ENCODE measurements at regions not wholly inside any gene's neighbourhood (a gene's known extent, or its start where the extent isn't known, plus 50 kb on each side); places are given as distances from the start of the nearest gene placed in this dataset.

DNA sequence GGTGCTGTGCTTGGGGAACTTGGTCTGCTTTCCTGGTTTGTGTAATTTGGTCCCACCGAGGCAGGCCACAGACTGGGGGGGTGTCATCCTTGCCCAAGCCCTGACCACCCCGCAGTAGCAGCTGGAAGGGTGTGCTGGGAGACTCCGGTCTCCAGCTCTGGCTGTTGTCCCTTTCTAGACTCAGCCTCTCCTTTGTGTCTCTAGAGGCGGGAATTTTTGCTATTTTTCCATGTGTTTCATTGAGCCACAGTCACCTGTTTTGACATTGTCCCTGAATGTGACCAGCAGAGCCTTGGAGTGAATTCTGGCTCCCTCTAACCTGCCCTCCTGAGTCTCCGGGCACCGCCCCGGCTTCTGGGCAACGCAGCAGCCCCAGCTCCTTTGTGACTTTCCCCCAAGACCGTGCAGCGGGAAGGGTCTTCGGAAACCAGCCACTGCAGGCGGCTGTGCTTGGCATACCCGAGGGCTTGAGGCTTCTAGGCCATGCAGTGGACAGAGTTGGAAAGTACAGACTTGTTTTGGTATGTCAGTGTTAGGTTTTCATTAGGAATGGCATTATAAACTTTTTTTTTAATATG lies 98.6 kb downstream of the TNFAIP2 start:
- H3K4me3 ChIP-seq (replicated peaks in 1 of 3; ENCODE audit: insufficient read depth in 1 of 3, low read depth in 1 of 3, low read length in 3 of 3): no peak overlapping the region
- intact Hi-C loops (cut with micrococcal nuclease): no loop called here
- H3K9ac ChIP-seq (replicated peaks; ENCODE audit: extremely low read depth, insufficient read depth, low read length): no peak overlapping the region
- no peak overlapping the region for H3K27ac ChIP-seq (ENCODE audit: insufficient read depth, low read depth, low read length)
- H3K27me3 ChIP-seq (ENCODE audit: control insufficient read depth in 2 of 2, insufficient read depth in 2 of 2, low read length in 2 of 2): peaks cover 10 to 19% of the 10 kb centered on the region in 2 experiments
- no peaks in the 10 kb centered on the region for H3K4me1 ChIP-seq (ENCODE audit: control insufficient read depth, extremely low read depth, insufficient read depth, low read length)
- no peak overlapping the region for H3K4me2 ChIP-seq (ENCODE audit: insufficient read depth, low read length)
- no peaks in the 10 kb centered on the region for H3K9me3 ChIP-seq (replicated peaks; ENCODE audit: control insufficient read depth, insufficient read depth, low read length)
- H3K36me3 ChIP-seq (ENCODE audit: control insufficient read depth in 2 of 2, extremely low read depth in 1 of 2, insufficient read depth in 2 of 2, low read length in 2 of 2): no peaks in the 10 kb centered on the region
- DNase-seq (ENCODE audit: low read depth, low spot score) (no peak), FAIRE-seq (no peak)
- H3K79me2 ChIP-seq (ENCODE audit: control insufficient read depth, insufficient read depth, low read length): no peaks in the 10 kb centered on the region
- POLR2A ChIA-PET: no interaction called here
- BruUV-seq (replicated peaks): no TSS peak
- TF ChIP-seq JUN (IDR thresholded peaks at IDR 0.05; ENCODE audit: borderline replicate concordance, insufficient read depth, insufficient read length, low read depth) (no peak), POLR2A (IDR thresholded peaks at IDR 0.05; ENCODE audit: low read depth, low read length) (no peak), GATA2 (IDR thresholded peaks at IDR 0.05; ENCODE audit: insufficient read depth, insufficient read length, low read depth, low read length) (no peak), EZH2 (IDR thresholded peaks at IDR 0.05; ENCODE audit: borderline replicate concordance, low read depth, low read length, severe bottlenecking) (no peak), MYC (IDR thresholded peaks at IDR 0.05; ENCODE audit: low read depth, low read length) (no peak), POLR2AphosphoS5 (IDR thresholded peaks at IDR 0.05; ENCODE audit: insufficient read depth, low read depth, low read length) (no peak), FOS (IDR thresholded peaks at IDR 0.05; ENCODE audit: borderline replicate concordance, insufficient read depth, low read length) (no peak)
- TF ChIP-seq, protein P1, sequence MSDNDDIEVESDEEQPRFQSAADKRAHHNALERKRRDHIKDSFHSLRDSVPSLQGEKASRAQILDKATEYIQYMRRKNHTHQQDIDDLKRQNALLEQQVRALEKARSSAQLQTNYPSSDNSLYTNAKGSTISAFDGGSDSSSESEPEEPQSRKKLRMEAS (IDR thresholded peaks at IDR 0.05; ENCODE audit: insufficient read depth, insufficient read length): no peak
- TF ChIP-seq, protein P2, sequence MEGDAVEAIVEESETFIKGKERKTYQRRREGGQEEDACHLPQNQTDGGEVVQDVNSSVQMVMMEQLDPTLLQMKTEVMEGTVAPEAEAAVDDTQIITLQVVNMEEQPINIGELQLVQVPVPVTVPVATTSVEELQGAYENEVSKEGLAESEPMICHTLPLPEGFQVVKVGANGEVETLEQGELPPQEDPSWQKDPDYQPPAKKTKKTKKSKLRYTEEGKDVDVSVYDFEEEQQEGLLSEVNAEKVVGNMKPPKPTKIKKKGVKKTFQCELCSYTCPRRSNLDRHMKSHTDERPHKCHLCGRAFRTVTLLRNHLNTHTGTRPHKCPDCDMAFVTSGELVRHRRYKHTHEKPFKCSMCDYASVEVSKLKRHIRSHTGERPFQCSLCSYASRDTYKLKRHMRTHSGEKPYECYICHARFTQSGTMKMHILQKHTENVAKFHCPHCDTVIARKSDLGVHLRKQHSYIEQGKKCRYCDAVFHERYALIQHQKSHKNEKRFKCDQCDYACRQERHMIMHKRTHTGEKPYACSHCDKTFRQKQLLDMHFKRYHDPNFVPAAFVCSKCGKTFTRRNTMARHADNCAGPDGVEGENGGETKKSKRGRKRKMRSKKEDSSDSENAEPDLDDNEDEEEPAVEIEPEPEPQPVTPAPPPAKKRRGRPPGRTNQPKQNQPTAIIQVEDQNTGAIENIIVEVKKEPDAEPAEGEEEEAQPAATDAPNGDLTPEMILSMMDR (IDR thresholded peaks at IDR 0.05; ENCODE audit: extremely low read depth in 1 of 2, insufficient read depth in 1 of 2, low read depth in 1 of 2, low read length in 2 of 2): no peak
- no peaks in the 10 kb centered on the region for H4K20me1 ChIP-seq (replicated peaks; ENCODE audit: control insufficient read depth, extremely low read depth, insufficient read depth, low read length)
- dilution Hi-C loops (cut with MboI; ENCODE audit: extremely low pct_ligation_motif_present, low sequenced_read_pairs): no loop called here
- H3K9me1 ChIP-seq (replicated peaks; ENCODE audit: control insufficient read depth, extremely low read depth, insufficient read depth, low read length): no peaks in the 10 kb centered on the region
- no peak overlapping the region for H2AFZ ChIP-seq (ENCODE audit: low read depth, low read length)
- CTCF ChIA-PET: interaction anchor here (0.9 kb wide), 1 partner anchor 14 kb away, joined by 3 read pairs; no protein-coding TSS in a partner anchor

Data from endothelial cell of umbilical vein (primary cell).